SK-N-SH treated with all-trans-retinoic acid at 6 μM for 48 hours (cell line): ENCODE measurements at regions not wholly inside any gene's neighbourhood (a gene's known extent, or its start where the extent isn't known, plus 50 kb on each side); places are given as distances from the start of the nearest gene placed in this dataset.
A peak's percentile ranks its signal among the peaks of the same experiment; 100 is the strongest.

ENCODE experiments used
- ATAC-seq: fragments of 200-7000 bp; cut with Tn5 transposase; 3 replicates; pipeline ENCODE4 v1.9.1; 2020; ENCODE audit warnings: mild to moderate bottlenecking, moderate library complexity
- ARNTL ChIP-seq: fragments of 450-650 bp; formaldehyde crosslinking; IDR thresholded peaks from 2 replicates; pipeline ENCODE4 v1.5.0; 2020; ENCODE audit warnings: low read depth, mild to moderate bottlenecking, moderate library complexity, borderline replicate concordance
- CREB5 ChIP-seq: fragments of 250-450 bp; sonication (Bioruptor Pico); IDR thresholded peaks from 2 replicates; pipeline ENCODE4 v1.5.1; 2020; ENCODE audit warnings: low read depth, mild to moderate bottlenecking, moderate library complexity
- CSRNP3 ChIP-seq: fragments of 250-450 bp; sonication (Bioruptor Pico); IDR thresholded peaks from 2 replicates; pipeline ENCODE4 v1.5.1; 2021; ENCODE audit warnings: mild to moderate bottlenecking, moderate library complexity
- ESRRG ChIP-seq: fragments of 250-450 bp; sonication (Bioruptor Pico); IDR thresholded peaks from 2 replicates; pipeline ENCODE4 v1.6.1; 2021; ENCODE audit warnings: mild to moderate bottlenecking
- GLIS3 ChIP-seq: fragments of 250-450 bp; sonication (Bioruptor Pico); IDR thresholded peaks from 2 replicates; pipeline ENCODE4 v1.5.0; 2020; ENCODE audit warnings: mild to moderate bottlenecking, moderate library complexity
- ISL1 ChIP-seq: fragments of 250-450 bp; sonication (Bioruptor Pico); IDR thresholded peaks from 2 replicates; pipeline ENCODE4 v2.1.2; 2022; ENCODE audit warnings: mild to moderate bottlenecking, moderate library complexity
- PPARA ChIP-seq: fragments of 250-450 bp; sonication (Bioruptor Pico); IDR thresholded peaks from 2 replicates; pipeline ENCODE4 v1.5.0; 2020; ENCODE audit warnings: mild to moderate bottlenecking, borderline replicate concordance
- RARB ChIP-seq: fragments of 250-450 bp; sonication (Bioruptor Pico); IDR thresholded peaks from 2 replicates; pipeline ENCODE4 v1.8.0; 2021; ENCODE audit warnings: mild to moderate bottlenecking, moderate library complexity
- SNAI2 ChIP-seq: fragments of 250-450 bp; sonication (Bioruptor Pico); IDR thresholded peaks from 2 replicates; pipeline ENCODE4 v1.5.0; 2020; ENCODE audit warnings: mild to moderate bottlenecking, moderate library complexity
- TCF4 ChIP-seq: fragments of 250-450 bp; sonication (Bioruptor Pico); IDR thresholded peaks from 2 replicates; pipeline ENCODE4 v1.8.0; 2021; ENCODE audit warnings: mild to moderate bottlenecking, moderate library complexity, borderline replicate concordance
- TOX ChIP-seq: fragments of 250-450 bp; sonication (Bioruptor Pico); IDR thresholded peaks from 2 replicates; pipeline ENCODE4 v1.8.0; 2021; ENCODE audit warnings: mild to moderate bottlenecking, moderate library complexity, borderline replicate concordance
- ZC3H10 ChIP-seq: fragments of 250-450 bp; sonication (Bioruptor Pico); IDR thresholded peaks from 2 replicates; pipeline ENCODE4 v1.5.1; 2021; ENCODE audit warnings: mild to moderate bottlenecking, moderate library complexity
- ZFP3 ChIP-seq: fragments of 250-450 bp; sonication (Bioruptor Pico); IDR thresholded peaks from 2 replicates; pipeline ENCODE4 v1.5.0; 2020; ENCODE audit warnings: mild to moderate bottlenecking, moderate library complexity
- ZFP30 ChIP-seq: fragments of 450-650 bp; formaldehyde crosslinking; IDR thresholded peaks from 2 replicates; pipeline ENCODE4 v1.5.0; 2022; ENCODE audit warnings: mild to moderate bottlenecking, moderate library complexity
- ZNF565 ChIP-seq: fragments of 450-650 bp; formaldehyde crosslinking; conservative IDR thresholded peaks from 2 replicates; pipeline ENCODE4 v1.5.0; 2020; ENCODE audit warnings: low read depth, mild to moderate bottlenecking, moderate library complexity
- ZNF8 ChIP-seq: fragments of 450-650 bp; formaldehyde crosslinking; IDR thresholded peaks from 2 replicates; pipeline ENCODE4 v1.5.0; 2020; ENCODE audit warnings: mild to moderate bottlenecking, moderate library complexity
- TF ChIP-seq, protein P1 (sequence below): fragments of 250-450 bp; sonication (Bioruptor Pico); IDR thresholded peaks from 2 replicates; pipeline ENCODE4 v1.8.0; 2021; ENCODE audit warnings: low read depth, mild to moderate bottlenecking, moderate library complexity, borderline replicate concordance

DNA sequence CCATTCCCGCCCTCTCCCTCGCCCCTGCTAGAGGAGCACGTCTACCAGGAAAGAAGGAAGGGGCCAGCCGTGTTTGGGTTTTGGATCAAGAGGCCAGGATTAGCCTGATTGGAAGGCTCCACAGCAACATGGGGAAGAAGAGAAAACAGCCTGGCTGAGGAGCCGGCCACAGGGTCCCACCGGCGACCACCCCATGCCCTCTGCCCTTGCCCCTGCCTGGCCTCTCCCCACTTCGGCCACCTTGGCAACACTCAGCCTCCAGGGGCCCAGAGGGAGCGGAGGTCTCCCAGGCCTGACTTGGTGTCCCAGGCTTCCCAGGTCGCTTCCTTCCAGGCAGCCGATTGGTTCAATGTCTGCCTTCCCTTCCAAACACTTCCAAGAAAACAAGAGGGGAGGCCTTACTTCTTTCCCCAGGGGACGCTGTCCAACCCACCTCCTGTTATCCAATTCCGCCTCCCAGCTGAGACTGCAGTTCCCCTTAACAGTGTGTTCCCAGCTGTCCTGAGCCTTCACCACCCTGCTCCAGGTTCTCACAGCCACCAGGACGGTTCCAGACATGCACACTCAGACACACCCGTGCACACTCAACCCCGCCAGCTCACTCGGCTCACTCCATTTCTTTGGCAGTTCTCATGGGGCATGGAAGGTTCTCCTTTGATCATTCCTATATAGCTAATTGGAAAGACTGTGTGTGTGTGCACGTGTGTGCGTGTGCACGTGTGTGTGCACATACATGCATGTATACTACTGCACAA is 65.4 kb downstream of the RBFOX3 start:
- no peak for TF ChIP-seq ISL1 (CRISPR knock-in tag)
- TF ChIP-seq ZNF565 (CRISPR knock-in tag) = no peak
- TF ChIP-seq, all 23 proteins: peak for 0
- no peak for ATAC-seq

DNA sequence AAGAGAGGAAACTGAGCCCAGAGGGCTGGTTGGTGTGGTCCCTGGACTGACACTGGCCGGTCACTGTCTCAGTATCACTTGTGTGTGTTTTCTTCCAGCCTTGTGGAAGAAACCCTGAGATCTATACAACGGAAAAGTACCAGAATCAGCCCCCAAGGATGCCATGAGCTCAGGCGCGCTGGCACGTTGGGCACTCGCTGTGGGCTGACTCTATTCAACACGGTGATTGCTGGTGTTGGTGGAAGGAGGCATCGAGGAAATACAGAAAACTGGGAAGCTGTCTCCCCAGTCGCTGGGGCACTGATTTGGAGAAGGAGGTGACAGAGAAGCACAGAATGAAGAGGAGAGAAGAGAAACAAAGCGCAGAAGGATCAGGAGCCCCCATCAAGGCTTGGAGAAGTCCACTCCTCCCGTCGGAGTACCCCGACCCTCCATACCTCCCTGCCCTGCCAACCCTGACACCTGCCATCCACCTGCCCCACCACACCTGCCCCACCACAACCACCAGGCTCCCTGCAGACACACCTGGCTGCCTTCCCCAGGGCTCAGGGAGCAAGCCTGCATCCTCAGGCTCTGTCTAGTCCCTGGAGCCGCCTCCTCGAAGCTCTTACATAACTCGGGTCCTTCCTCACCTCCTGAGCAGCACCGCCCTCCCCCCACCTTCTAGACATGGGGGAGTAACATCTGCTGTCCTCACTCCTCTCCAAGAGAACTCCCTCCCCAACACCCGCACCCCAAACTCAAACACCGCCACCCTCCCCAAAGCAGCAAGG is 66.5 kb downstream of the RBFOX3 start:
- no peak for ATAC-seq
- no peak for TF ChIP-seq PPARA (CRISPR knock-in tag)
- TF ChIP-seq, protein P1, sequence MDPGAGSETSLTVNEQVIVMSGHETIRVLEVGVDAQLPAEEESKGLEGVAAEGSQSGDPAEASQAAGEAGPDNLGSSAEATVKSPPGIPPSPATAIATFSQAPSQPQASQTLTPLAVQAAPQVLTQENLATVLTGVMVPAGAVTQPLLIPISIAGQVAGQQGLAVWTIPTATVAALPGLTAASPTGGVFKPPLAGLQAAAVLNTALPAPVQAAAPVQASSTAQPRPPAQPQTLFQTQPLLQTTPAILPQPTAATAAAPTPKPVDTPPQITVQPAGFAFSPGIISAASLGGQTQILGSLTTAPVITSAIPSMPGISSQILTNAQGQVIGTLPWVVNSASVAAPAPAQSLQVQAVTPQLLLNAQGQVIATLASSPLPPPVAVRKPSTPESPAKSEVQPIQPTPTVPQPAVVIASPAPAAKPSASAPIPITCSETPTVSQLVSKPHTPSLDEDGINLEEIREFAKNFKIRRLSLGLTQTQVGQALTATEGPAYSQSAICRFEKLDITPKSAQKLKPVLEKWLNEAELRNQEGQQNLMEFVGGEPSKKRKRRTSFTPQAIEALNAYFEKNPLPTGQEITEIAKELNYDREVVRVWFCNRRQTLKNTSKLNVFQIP (CRISPR knock-in tag) = no peak
- no peak for TF ChIP-seq ZNF8 (CRISPR knock-in tag)
- no peak for TF ChIP-seq RARB (CRISPR knock-in tag)
- no peak for TF ChIP-seq ZFP3
- no peak for TF ChIP-seq TCF4
- TF ChIP-seq GLIS3 (CRISPR knock-in tag) = no peak
- no peak for TF ChIP-seq ZC3H10
- no peak for TF ChIP-seq SNAI2 (CRISPR knock-in tag)
- TF ChIP-seq CSRNP3 (CRISPR knock-in tag) = no peak
- no peak for TF ChIP-seq ESRRG (CRISPR knock-in tag)
- TF ChIP-seq, all 23 proteins: peak for 0

- no peak for ATAC-seq
- TF ChIP-seq TOX (CRISPR knock-in tag) = no peak
Observed at GRCh38 chr17:79543531-79543930, 67.3 kb downstream of the RBFOX3 start.

- no peak for ATAC-seq
- no peak for TF ChIP-seq ARNTL (CRISPR knock-in tag)
- TF ChIP-seq CSRNP3 (CRISPR knock-in tag) = no peak
- TF ChIP-seq PPARA (CRISPR knock-in tag) = no peak
- TF ChIP-seq ZNF565 (CRISPR knock-in tag) = no peak
- no peak for TF ChIP-seq ESRRG (CRISPR knock-in tag)
- no peak for TF ChIP-seq ZFP30 (CRISPR knock-in tag)
Observed at GRCh38 chr17:79542718-79543117, 68.1 kb downstream of the RBFOX3 start.

DNA sequence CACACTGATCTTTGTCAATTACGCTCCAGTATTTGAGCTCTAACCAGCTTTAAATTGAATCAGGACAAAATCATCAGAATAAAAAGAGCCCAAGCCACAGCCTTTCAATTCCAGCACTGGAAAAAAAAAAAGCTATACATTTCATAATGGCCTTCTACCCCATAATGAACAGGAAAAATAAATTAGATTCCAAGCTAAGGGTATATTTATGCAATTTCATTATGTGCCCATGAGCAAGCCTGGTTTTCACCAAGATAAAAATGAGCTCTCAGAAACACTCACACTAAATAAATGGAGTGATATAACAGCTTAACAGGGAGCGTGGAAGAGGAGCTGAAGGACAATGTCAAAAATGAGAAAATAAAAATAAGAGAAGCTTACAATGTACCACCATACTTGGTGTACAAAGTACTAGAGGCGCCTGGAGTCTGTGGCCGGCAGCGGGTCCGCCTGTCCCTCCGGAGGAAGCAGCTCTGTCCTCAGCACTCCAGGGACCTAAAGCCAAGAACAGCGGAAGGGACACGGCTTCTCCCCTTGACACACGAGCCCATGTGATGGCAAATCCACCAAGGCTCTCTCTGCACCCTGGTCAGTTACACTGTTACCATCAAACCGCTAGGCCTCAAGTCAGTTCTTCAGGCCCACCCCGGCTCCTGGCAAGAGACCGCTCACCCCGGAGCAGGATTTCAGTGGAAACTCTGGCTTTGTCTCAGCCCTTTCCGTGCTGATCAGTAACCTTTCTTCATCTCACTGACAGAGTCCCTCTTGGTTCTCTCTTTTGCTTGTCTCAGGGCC is 69.6 kb downstream of the RBFOX3 start:
- no peak for ATAC-seq
- TF ChIP-seq TCF4 (peak; percentile 37; the same call in 1 of the 2 replicates), CREB5 (no peak)
